ENCODE measurements at regions not wholly inside any gene's neighbourhood (a gene's known extent, or its start where the extent isn't known, plus 50 kb on each side); places are given as distances from the start of the nearest gene placed in this dataset.
"Not testable (repeated sequence)": the region's sequence is repeated elsewhere in the genome, so short reads cannot be mapped to it uniquely, and the experiment has no call there.

DNA sequence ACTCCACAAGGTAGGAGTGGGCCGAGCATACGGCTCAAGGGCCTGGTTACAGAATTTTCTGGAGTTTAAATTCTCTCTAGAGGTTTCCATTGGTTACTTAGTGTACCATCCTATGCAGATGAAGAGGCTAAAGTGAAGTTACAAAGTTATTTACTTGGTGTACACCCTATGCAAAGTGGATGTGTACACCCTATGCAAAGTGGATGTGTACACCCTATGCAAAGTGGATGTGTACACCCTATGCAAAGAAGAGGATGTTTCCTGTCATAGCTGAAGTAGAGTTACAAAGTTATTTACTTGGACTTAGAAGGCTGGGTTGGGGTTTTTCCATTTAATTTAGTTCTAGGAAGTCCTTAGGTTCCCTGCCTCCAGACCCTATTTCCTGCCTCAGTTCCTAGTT is 136.3 kb downstream of the BACH1 start:
- TF ChIP-seq EZH2 (IDR thresholded peaks at IDR 0.05); POLR2AphosphoS5 (IDR thresholded peaks at IDR 0.05; ENCODE audit: borderline replicate concordance, low read depth, low read length): not testable (repeated sequence)

Measured in SK-N-MC (cell line).